Omental fat pad (tissue), 3 donors: ENCODE measurements at regions not wholly inside any gene's neighbourhood (a gene's known extent, or its start where the extent isn't known, plus 50 kb on each side); places are given as distances from the start of the nearest gene placed in this dataset.

Experiments used
- ATAC-seq: fragments of 150-250 bp; one replicate; pipeline ENCODE4 v1.9.1; 2016; ENCODE audit warnings: mild to moderate bottlenecking, moderate library complexity; ENCODE audit not compliant: low FRiP score
- DNase-seq: peaks from one replicate; pipeline ENCODE4 v3.0.0-alpha.2; 2019; ENCODE audit warnings: low spot score
- TF ChIP-seq, protein P1 (sequence below), 3 donors: fragments of 450-650 bp; IDR thresholded peaks; one replicate each; pipeline ENCODE4 v1.5.1; 2016 to 2017; ENCODE audit warnings: antibody characterized with exemption in 3 of 3, mild to moderate bottlenecking in 3 of 3, moderate library complexity in 2 of 3

GRCh38 chr5:74429495-74429894 is 211.0 kb downstream of the ENC1 start:
- no peak for ATAC-seq
- no peak for DNase-seq

DNA sequence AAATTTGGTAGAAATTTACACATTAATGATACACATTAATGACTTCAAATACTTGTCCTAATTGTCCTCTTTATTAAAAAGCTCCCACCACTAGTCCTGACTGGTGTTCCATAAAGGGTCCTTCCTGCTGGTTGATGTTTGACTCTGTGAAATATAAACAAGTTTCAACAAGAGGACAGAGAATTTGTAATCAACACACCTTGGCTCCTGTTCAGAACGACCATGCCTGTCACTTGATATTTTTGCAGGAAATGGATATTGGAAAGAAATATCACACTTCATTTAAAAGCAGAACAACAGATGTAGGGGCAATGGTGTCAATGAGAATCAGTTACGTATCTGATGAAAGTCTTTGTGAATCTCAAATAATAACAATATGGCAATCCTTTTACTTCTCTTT is 211.7 kb downstream of the ENC1 start:
- DNase-seq: no peak
- TF ChIP-seq, protein P1, sequence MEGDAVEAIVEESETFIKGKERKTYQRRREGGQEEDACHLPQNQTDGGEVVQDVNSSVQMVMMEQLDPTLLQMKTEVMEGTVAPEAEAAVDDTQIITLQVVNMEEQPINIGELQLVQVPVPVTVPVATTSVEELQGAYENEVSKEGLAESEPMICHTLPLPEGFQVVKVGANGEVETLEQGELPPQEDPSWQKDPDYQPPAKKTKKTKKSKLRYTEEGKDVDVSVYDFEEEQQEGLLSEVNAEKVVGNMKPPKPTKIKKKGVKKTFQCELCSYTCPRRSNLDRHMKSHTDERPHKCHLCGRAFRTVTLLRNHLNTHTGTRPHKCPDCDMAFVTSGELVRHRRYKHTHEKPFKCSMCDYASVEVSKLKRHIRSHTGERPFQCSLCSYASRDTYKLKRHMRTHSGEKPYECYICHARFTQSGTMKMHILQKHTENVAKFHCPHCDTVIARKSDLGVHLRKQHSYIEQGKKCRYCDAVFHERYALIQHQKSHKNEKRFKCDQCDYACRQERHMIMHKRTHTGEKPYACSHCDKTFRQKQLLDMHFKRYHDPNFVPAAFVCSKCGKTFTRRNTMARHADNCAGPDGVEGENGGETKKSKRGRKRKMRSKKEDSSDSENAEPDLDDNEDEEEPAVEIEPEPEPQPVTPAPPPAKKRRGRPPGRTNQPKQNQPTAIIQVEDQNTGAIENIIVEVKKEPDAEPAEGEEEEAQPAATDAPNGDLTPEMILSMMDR (IDR thresholded peaks at IDR 0.05): no peak
- ATAC-seq: no peak

More at GRCh38 chr5:74429495-74429894, 211.0 kb downstream of the ENC1 start:
- TF ChIP-seq, protein P1 (IDR thresholded peaks at IDR 0.05): no peak

- DNase-seq (no peak), ATAC-seq (no peak)
- TF ChIP-seq, protein P1 (IDR thresholded peaks at IDR 0.05): no peak
These were observed 212.3 kb downstream of the ENC1 start for GRCh38 chr5:74428275-74428674.

DNA sequence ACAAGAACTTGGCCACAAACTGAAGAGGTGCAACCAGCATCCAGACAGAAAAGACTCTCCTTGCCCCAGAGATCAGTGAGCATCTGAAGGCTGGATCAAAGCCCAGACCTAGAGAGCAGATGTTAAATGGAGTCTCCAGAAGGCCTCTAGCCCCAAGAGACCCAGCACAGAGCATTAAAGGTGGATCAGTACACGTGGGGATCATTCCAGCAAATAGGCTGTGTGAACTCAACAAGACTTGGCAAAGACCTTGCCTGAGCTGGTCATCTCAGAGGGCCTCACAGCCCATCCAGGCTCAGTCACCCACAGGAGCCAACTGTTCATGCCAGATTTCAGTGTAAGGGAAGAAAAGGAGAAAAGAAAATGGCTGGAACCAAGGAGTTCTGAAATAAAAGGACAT is 214.0 kb downstream of the ENC1 start:
- TF ChIP-seq, protein P1 (IDR thresholded peaks at IDR 0.05): no peak
- ATAC-seq (no peak), DNase-seq (no peak)

DNA sequence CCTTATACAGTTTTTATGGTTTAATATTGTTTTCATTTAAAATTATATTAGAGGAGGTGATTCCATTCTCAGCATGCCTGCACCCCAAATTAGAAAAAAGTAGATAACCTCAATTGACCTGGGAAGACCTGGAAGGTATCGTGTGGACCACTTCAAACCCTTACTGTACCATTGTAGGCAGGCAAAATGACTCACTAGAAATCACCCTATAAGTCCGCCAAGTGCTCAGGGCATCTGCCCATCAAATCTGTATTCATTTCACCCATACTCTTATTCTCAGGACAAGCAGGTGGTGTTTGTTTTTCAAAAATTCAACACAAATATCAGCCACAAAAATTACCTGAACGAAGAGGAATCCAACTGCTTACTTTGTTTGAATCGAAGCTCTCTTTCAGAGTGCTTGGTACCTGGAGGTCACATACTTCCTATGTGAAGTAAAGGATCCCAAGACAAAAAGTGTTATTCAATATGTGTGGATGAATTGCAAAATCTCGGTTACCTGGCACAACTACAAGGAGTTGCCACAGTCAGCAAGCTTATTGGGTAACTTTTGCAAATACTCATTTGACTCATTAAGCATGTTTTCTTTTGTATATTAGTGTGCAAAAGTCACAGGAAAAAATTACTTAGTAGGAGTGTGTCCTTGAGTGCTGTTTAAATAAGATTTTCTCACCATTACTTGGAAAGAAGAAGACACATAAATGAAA is 216.2 kb downstream of the ENC1 start:
- peak; percentile 92 for ATAC-seq
- TF ChIP-seq, protein P1 (IDR thresholded peaks at IDR 0.05): no peak
- no peak for DNase-seq

DNA sequence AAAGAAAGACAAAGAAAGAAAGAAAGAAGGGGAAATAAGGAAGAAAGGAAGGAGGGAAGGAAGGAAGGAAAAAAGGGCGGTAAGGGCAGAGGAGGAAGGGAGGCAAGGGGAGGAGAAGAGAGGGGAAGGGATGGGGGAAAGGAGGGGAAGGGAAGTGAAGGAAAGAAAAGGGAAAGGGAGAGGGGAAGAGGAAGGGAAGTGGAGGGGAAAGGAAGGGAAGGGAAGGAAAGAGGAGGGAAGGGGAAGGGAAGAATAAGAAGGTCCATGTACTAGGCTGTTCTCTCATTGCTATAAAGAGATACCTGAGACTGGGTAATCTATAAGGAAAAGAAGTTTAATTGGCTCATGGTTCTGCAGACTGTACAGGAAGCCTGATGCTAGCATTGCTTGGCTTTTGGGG is 217.1 kb downstream of the ENC1 start:
- TF ChIP-seq, protein P1 (IDR thresholded peaks at IDR 0.05): no peak
- DNase-seq (no peak), ATAC-seq (no peak)

- DNase-seq (no peak), ATAC-seq (no peak)
- TF ChIP-seq, protein P1 (IDR thresholded peaks at IDR 0.05): no peak
These were observed 217.9 kb downstream of the ENC1 start for GRCh38 chr5:74422671-74423070.
